AG04450 (cell line): ENCODE measurements at regions not wholly inside any gene's neighbourhood (a gene's known extent, or its start where the extent isn't known, plus 50 kb on each side); places are given as distances from the start of the nearest gene placed in this dataset.
A peak's percentile ranks its signal among the peaks of the same experiment; 100 is the strongest.

Experiments
- CTCF ChIA-PET: fragments of 300-600, 350-600 bp; formaldehyde crosslinking; extraction: SDS; loops from one replicate; lab custom pipeline; 2022; ENCODE audit warnings: antibody characterized with exemption, inconsistent platforms; lab: Charles Lee
- POLR2A ChIA-PET: fragments of 350-600 bp; formaldehyde crosslinking; extraction: SDS; loops from one replicate; lab custom pipeline; 2021; ENCODE audit warnings: antibody characterized with exemption, inconsistent platforms; lab: Yijun Ruan, JAX
- DNase-seq: peaks from one replicate; pipeline ENCODE4 v3.0.0-alpha.2; 2011; ENCODE audit warnings: low read depth, low spot score
- H3K27ac ChIP-seq: one replicate; pipeline ENCODE4 v1.5.1; 2012; ENCODE audit warnings: low read depth, low read length, control low read depth
- H3K27me3 ChIP-seq: one replicate; pipeline ENCODE4 v1.6.0; 2012; ENCODE audit warnings: low read length; ENCODE audit not compliant: control insufficient read depth, insufficient read depth
- H3K4me3 ChIP-seq: 2 replicates; pipeline ENCODE4 v1.5.1; 2011; ENCODE audit warnings: mild to moderate bottlenecking, low read depth, low read length, control low read depth
- H3K9me3 ChIP-seq: 2 replicates; pipeline ENCODE4 v1.5.1; 2012; ENCODE audit warnings: low read length; ENCODE audit not compliant: control insufficient read depth, insufficient read depth
- TF ChIP-seq, protein P1 (sequence below): IDR thresholded peaks from 2 replicates; pipeline ENCODE4 v1.5.1; 2011; ENCODE audit warnings: low read depth, low read length, control low read depth, inconsistent platforms

DNA sequence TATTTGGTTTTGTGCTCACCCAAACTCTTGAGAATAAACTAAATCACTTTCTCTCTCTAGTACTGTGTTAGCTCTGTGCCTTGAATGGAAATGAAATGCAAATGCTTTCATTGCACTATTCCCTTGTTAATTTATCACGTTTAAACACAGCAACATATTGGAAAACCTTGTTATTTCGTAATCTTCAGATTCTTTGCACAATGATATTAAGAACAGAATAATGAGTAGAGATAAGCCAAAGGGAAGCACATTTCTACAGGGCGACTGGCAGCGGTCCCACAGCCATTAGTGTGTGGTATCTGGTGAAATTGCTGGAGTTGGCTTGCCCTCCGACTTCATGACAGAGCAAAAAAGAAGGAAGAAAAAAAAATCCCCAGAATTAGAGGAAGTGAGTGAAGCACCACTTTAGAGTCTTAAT lies 166.1 kb upstream of the E2F7 start:
- Histone ChIP-seq H3K9me3 (no peaks in the 10 kb centered on the region), H3K27ac (no peak overlapping the region), H3K27me3 (no peaks in the 10 kb centered on the region), H3K4me3 (no peak overlapping the region)
- peak; percentile 15 for DNase-seq
- POLR2A ChIA-PET: no interaction called here
- CTCF ChIA-PET: no interaction called here
- TF ChIP-seq, protein P1, sequence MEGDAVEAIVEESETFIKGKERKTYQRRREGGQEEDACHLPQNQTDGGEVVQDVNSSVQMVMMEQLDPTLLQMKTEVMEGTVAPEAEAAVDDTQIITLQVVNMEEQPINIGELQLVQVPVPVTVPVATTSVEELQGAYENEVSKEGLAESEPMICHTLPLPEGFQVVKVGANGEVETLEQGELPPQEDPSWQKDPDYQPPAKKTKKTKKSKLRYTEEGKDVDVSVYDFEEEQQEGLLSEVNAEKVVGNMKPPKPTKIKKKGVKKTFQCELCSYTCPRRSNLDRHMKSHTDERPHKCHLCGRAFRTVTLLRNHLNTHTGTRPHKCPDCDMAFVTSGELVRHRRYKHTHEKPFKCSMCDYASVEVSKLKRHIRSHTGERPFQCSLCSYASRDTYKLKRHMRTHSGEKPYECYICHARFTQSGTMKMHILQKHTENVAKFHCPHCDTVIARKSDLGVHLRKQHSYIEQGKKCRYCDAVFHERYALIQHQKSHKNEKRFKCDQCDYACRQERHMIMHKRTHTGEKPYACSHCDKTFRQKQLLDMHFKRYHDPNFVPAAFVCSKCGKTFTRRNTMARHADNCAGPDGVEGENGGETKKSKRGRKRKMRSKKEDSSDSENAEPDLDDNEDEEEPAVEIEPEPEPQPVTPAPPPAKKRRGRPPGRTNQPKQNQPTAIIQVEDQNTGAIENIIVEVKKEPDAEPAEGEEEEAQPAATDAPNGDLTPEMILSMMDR: no peak

GRCh38 chr12:77229640-77230442 lies 164.5 kb upstream of the E2F7 start:
- CTCF ChIA-PET: no interaction called here
- H3K4me3 ChIP-seq: no peak overlapping the region

GRCh38 chr12:77228376-77228775 lies 163.0 kb upstream of the E2F7 start:
- CTCF ChIA-PET: no interaction called here
- Histone ChIP-seq H3K27me3 (no peaks in the 10 kb centered on the region), H3K27ac (no peak overlapping the region), H3K4me3 (no peak overlapping the region), H3K9me3 (no peaks in the 10 kb centered on the region)
- TF ChIP-seq, protein P1: no peak
- POLR2A ChIA-PET: no interaction called here
- no peak for DNase-seq

More at GRCh38 chr12:77229640-77230442, 164.5 kb upstream of the E2F7 start:
- Histone ChIP-seq H3K27ac (no peak overlapping the region), H3K9me3 (no peaks in the 10 kb centered on the region), H3K27me3 (no peaks in the 10 kb centered on the region)
- TF ChIP-seq, protein P1: no peak
- no peak for DNase-seq
- POLR2A ChIA-PET: no interaction called here

DNA sequence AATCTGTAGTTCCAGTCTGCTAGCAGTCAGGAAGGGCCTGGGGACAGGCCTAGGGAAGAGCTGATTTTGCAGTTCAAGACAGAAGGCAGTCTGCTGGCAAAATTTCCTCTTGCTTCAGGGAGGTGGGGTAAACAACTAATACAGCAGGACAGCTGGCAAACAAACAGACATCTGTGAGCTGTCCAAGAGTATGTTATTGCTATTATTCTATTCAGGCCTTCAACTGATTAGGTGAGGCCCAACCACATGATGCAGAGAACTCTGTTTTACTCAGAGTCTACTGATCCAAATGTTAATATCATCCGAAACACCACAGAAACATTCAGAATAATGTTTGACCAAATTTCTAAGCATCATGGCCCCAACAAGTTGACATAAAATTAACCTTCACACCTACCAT lies 161.0 kb upstream of the E2F7 start:
- POLR2A ChIA-PET: no interaction called here
- CTCF ChIA-PET: no interaction called here
- TF ChIP-seq, protein P1: no peak
- Histone ChIP-seq H3K27me3 (no peaks in the 10 kb centered on the region), H3K27ac (no peak overlapping the region), H3K9me3 (no peaks in the 10 kb centered on the region), H3K4me3 (no peak overlapping the region)
- DNase-seq: no peak

GRCh38 chr12:77225373-77225772 lies 160.0 kb upstream of the E2F7 start:
- POLR2A ChIA-PET: no interaction called here
- CTCF ChIA-PET: no interaction called here
- Histone ChIP-seq H3K27me3 (no peaks in the 10 kb centered on the region), H3K9me3 (no peaks in the 10 kb centered on the region), H3K27ac (no peak overlapping the region), H3K4me3 (no peak overlapping the region)
- DNase-seq: no peak
- TF ChIP-seq, protein P1: no peak
